ENCODE measurements at regions not wholly inside any gene's neighbourhood (a gene's known extent, or its start where the extent isn't known, plus 50 kb on each side); places are given as distances from the start of the nearest gene placed in this dataset.

DNA sequence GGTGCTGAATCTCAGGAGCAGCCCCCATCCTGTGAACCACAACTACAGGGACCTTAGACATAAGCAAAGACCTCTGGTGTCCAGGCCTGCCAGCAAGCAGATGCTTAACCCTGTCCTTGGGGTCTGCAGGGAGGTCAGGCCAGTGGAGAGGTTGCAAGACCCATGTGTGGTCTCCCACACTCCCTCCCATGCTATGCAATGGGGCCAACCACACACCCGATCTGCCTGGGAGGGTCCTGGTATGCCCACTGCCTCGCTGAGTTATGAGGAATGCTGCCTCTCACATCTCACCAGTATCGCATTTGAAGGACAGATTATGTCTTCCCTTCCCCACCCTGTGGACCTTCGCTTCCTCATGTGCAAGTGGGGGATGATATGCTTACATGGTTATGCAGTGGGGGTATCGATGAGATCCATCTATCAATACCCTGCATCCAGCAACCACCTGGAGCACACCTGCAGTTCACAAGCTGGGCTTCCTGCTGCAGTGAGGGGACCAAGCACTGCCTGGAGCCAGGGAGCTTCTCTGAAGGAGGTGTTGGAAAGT lies 191.6 kb downstream of the ZNF716 start:
- no peak for TF ChIP-seq CTCF (IDR thresholded peaks at IDR 0.05)
- no peak for TF ChIP-seq POLR2A (IDR thresholded peaks at IDR 0.05)

Data from testis (tissue), 2 donors.